Brain microvascular endothelial cell (primary cell): ENCODE measurements at regions not wholly inside any gene's neighbourhood (a gene's known extent, or its start where the extent isn't known, plus 50 kb on each side); places are given as distances from the start of the nearest gene placed in this dataset.

ENCODE experiments used
- DNase-seq: peaks from one replicate; pipeline ENCODE4 v3.0.0-alpha.2; 2020
- H3K27ac ChIP-seq: fragments of 250-450 bp; sonication (Bioruptor Pico); 2 replicates; pipeline ENCODE4 v1.5.1; 2020; ENCODE audit warnings: mild to moderate bottlenecking, moderate library complexity
- H3K27me3 ChIP-seq: fragments of 250-450 bp; sonication (Bioruptor Pico); replicated peaks from 2 replicates; pipeline ENCODE4 v1.5.1; 2020; ENCODE audit warnings: mild to moderate bottlenecking
- H3K36me3 ChIP-seq: fragments of 250-450 bp; sonication (Bioruptor Pico); replicated peaks from 2 replicates; pipeline ENCODE4 v1.5.1; 2020; ENCODE audit warnings: mild to moderate bottlenecking
- H3K4me3 ChIP-seq: 2 replicates; pipeline ENCODE4 v1.5.1; 2011; ENCODE audit warnings: low read depth, mild to moderate bottlenecking, control low read depth, low read length, moderate library complexity
- CTCF ChIP-seq: IDR thresholded peaks from 2 replicates; pipeline ENCODE4 v1.5.1; 2011; ENCODE audit warnings: low read depth, mild to moderate bottlenecking, moderate library complexity, low read length, control low read depth, inconsistent platforms; ENCODE audit errors: missing control alignments
- in situ Hi-C: cut with HindIII; loops from 2 replicates; pipeline ENCODE4 v1.10.0; 2017; ENCODE audit warnings: low sequenced_read_pairs, low pct_ligation_motif_present

- TF ChIP-seq CTCF = no peak
- Histone ChIP-seq H3K36me3 (no peaks in the 10 kb centered on the region), H3K27me3 (no peaks in the 10 kb centered on the region), H3K27ac (no peak overlapping the region), H3K4me3 (no peak overlapping the region)
- in situ Hi-C loops = no loop called here
- no peak for DNase-seq
Observed at GRCh38 chr5:89871906-89872305, 537.6 kb downstream of the CETN3 start.

GRCh38 chr5:89869346-89869745 lies 540.2 kb downstream of the CETN3 start:
- no peak for TF ChIP-seq CTCF
- H3K4me3 ChIP-seq = no peak overlapping the region
- no peaks in the 10 kb centered on the region for H3K27me3 ChIP-seq
- no peak overlapping the region for H3K27ac ChIP-seq
- H3K36me3 ChIP-seq = no peaks in the 10 kb centered on the region
- in situ Hi-C loops = no loop called here
- no peak for DNase-seq

- H3K4me3 ChIP-seq = no peak overlapping the region
- in situ Hi-C loops = no loop called here
Observed at GRCh38 chr5:89866410-89866809, 543.1 kb downstream of the CETN3 start.

DNA sequence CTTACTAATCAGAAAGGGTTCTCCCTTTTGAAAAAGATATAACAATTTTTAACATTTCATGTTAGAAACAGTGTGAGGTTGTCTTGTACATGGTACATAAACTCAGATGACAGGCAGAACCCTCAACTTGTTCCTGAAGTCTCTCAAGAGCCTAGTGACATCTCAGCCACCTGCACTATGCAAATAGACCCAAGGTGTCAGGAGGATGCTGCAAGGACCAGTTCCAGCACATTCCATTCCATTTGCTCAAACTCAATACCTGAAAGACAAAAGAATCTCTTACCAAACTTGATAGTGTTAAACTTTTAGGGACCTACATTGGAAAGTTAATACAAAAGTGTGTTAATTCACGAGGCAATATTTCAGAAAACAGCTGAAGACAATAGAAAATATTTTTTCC lies 544.6 kb downstream of the CETN3 start:
- no peaks in the 10 kb centered on the region for H3K36me3 ChIP-seq
- in situ Hi-C loops = no loop called here
- TF ChIP-seq CTCF = no peak
- DNase-seq = no peak
- H3K27me3 ChIP-seq = no peaks in the 10 kb centered on the region
- no peak overlapping the region for H3K27ac ChIP-seq
- no peak overlapping the region for H3K4me3 ChIP-seq

More at GRCh38 chr5:89866410-89866809, 543.1 kb downstream of the CETN3 start:
- TF ChIP-seq CTCF = no peak
- no peaks in the 10 kb centered on the region for H3K27me3 ChIP-seq
- H3K27ac ChIP-seq = no peak overlapping the region
- DNase-seq = no peak
- no peaks in the 10 kb centered on the region for H3K36me3 ChIP-seq

- TF ChIP-seq CTCF = no peak
- Histone ChIP-seq H3K36me3 (no peaks in the 10 kb centered on the region), H3K27me3 (no peaks in the 10 kb centered on the region), H3K4me3 (no peak overlapping the region), H3K27ac (no peak overlapping the region)
- DNase-seq = no peak
- in situ Hi-C loops = no loop called here
Observed at GRCh38 chr5:89857790-89858189, 551.8 kb downstream of the CETN3 start.

GRCh38 chr5:89855417-89855816 lies 554.1 kb downstream of the CETN3 start:
- no peaks in the 10 kb centered on the region for H3K27me3 ChIP-seq
- in situ Hi-C loops = no loop called here

More at GRCh38 chr5:89855417-89855816, 554.1 kb downstream of the CETN3 start:
- Histone ChIP-seq H3K4me3 (no peak overlapping the region), H3K27ac (no peak overlapping the region), H3K36me3 (no peaks in the 10 kb centered on the region)
- no peak for DNase-seq
- TF ChIP-seq CTCF = no peak
